Endothelial cell of umbilical vein (primary cell): ENCODE measurements at regions not wholly inside any gene's neighbourhood (a gene's known extent, or its start where the extent isn't known, plus 50 kb on each side); places are given as distances from the start of the nearest gene placed in this dataset.

ENCODE experiments used
- BruUV-seq: library from RNA; stranded (reverse); fragments of 400-500 nt; replicated peaks from 2 replicates; lab custom pipeline; 2021; lab: Mats Ljungman, UMichigan
- CTCF ChIA-PET: fragments of 300-600, 350-600 bp; sonication (Branson Sonifier 250); formaldehyde crosslinking; loops from one replicate; lab custom pipeline; 2021; ENCODE audit warnings: antibody characterized with exemption, inconsistent platforms; lab: Charles Lee
- POLR2A ChIA-PET: fragments of 300-600, 350-600 bp; sonication (Branson Sonifier 250); formaldehyde crosslinking; loops from one replicate; lab custom pipeline; 2021; ENCODE audit warnings: antibody characterized with exemption, inconsistent platforms; lab: Charles Lee
- DNase-seq: peaks from one replicate; pipeline ENCODE4 v3.0.0-alpha.2; 2011; ENCODE audit warnings: low read depth, low spot score
- FAIRE-seq: peaks from 2 replicates; lab custom pipeline; 2011; peaks lifted over from hg19 to GRCh38; lab: Jason Lieb, UNC
- H2AFZ ChIP-seq: 2 replicates; pipeline ENCODE4 v1.6.0; 2012; ENCODE audit warnings: low read depth, low read length, control low read depth, inconsistent platforms
- H3K27ac ChIP-seq: 2 replicates; pipeline ENCODE4 v1.5.1; 2011; ENCODE audit warnings: low read depth, mild to moderate bottlenecking, control low read depth, low read length, moderate library complexity; ENCODE audit not compliant: insufficient read depth
- H3K27me3 ChIP-seq, 2 experiments: 2 replicates each; pipeline versions ENCODE4 v1.6.0 to v1.6.1; 2011; ENCODE audit warnings: low read length in 2 of 2, mixed read lengths in 1 of 2; ENCODE audit not compliant: control insufficient read depth in 2 of 2, insufficient read depth in 2 of 2
- H3K36me3 ChIP-seq, 2 experiments: 2 replicates in 1 of 2; 3 replicates in 1 of 2; pipeline ENCODE4 v1.5.1; 2011; ENCODE audit warnings: low read length in 2 of 2, mild to moderate bottlenecking in 1 of 2, moderate library complexity in 1 of 2; ENCODE audit not compliant: control insufficient read depth in 2 of 2, insufficient read depth in 2 of 2; ENCODE audit errors: extremely low read depth in 1 of 2
- H3K4me1 ChIP-seq: 3 replicates; pipeline ENCODE4 v1.5.1; 2011; ENCODE audit warnings: mild to moderate bottlenecking, low read length; ENCODE audit not compliant: control insufficient read depth, insufficient read depth; ENCODE audit errors: extremely low read depth
- H3K4me2 ChIP-seq: 2 replicates; pipeline ENCODE4 v1.6.1; 2011; ENCODE audit warnings: low read length, control low read depth, mixed read lengths; ENCODE audit not compliant: insufficient read depth
- H3K4me3 ChIP-seq, 3 experiments: fragments of 200-600 bp in 1 of 3; sonication (generic), shearing (Covaris generic) in 1 of 3; replicated peaks in 1 of 3; 2 replicates each; pipeline ENCODE4 v1.5.1; 2011 to 2016; ENCODE audit warnings: control low read depth in 3 of 3, low read length in 3 of 3, mild to moderate bottlenecking in 2 of 3, inconsistent platforms in 1 of 3, low read depth in 1 of 3, moderate library complexity in 1 of 3; ENCODE audit not compliant: insufficient read depth in 1 of 3
- H3K79me2 ChIP-seq: 2 replicates; pipeline ENCODE4 v1.6.0; 2012; ENCODE audit warnings: low read length, inconsistent platforms; ENCODE audit not compliant: control insufficient read depth, insufficient read depth
- H3K9ac ChIP-seq: replicated peaks from 2 replicates; pipeline ENCODE3; 2011; ENCODE audit warnings: low read length, control low read depth; ENCODE audit not compliant: insufficient read depth; ENCODE audit errors: extremely low read depth
- H3K9me1 ChIP-seq: replicated peaks from 3 replicates; pipeline ENCODE4 v1.6.0; 2011; ENCODE audit warnings: mild to moderate bottlenecking, low read length; ENCODE audit not compliant: control insufficient read depth, insufficient read depth; ENCODE audit errors: extremely low read depth
- H3K9me3 ChIP-seq: replicated peaks from 2 replicates; pipeline ENCODE4 v1.5.1; 2012; ENCODE audit warnings: low read length, inconsistent platforms; ENCODE audit not compliant: control insufficient read depth, insufficient read depth
- H4K20me1 ChIP-seq: replicated peaks from 2 replicates; pipeline ENCODE3; 2011; ENCODE audit warnings: mild to moderate bottlenecking, low read length; ENCODE audit not compliant: control insufficient read depth, insufficient read depth; ENCODE audit errors: extremely low read depth
- CTCF ChIP-seq, 2 donors: IDR thresholded peaks; 1 replicate in 1 of 2; 2 replicates in 1 of 2; pipeline ENCODE4 v1.5.1; 2011; ENCODE audit warnings: low read length in 2 of 2, mild to moderate bottlenecking in 2 of 2, moderate library complexity in 2 of 2, control low read depth in 1 of 2, inconsistent platforms in 1 of 2, low read depth in 1 of 2; ENCODE audit not compliant: insufficient read depth in 1 of 2; ENCODE audit errors: extremely low read depth in 1 of 2
- EZH2 ChIP-seq: IDR thresholded peaks from 2 replicates; pipeline ENCODE4 v1.6.1; 2012; ENCODE audit warnings: borderline replicate concordance, low read depth, mild to moderate bottlenecking, moderate library complexity, low read length, inconsistent platforms; ENCODE audit not compliant: severe bottlenecking
- FOS ChIP-seq: IDR thresholded peaks from 2 replicates; pipeline ENCODE4 v1.6.1; 2011; ENCODE audit warnings: mild to moderate bottlenecking, low read length, moderate library complexity, borderline replicate concordance; ENCODE audit not compliant: insufficient read depth
- GATA2 ChIP-seq: IDR thresholded peaks from 2 replicates; pipeline ENCODE4 v1.7.0; 2011; ENCODE audit warnings: low read depth, mild to moderate bottlenecking, moderate library complexity, mixed read lengths, low read length; ENCODE audit not compliant: insufficient read length, insufficient read depth
- JUN ChIP-seq: IDR thresholded peaks from 2 replicates; pipeline ENCODE4 v1.6.1; 2011; ENCODE audit warnings: borderline replicate concordance, low read depth; ENCODE audit not compliant: insufficient read length, insufficient read depth
- MAX ChIP-seq: IDR thresholded peaks from 2 replicates; pipeline ENCODE4 v1.6.1; 2011; ENCODE audit not compliant: insufficient read depth, insufficient read length
- MYC ChIP-seq: IDR thresholded peaks from one replicate; pipeline ENCODE4 v1.6.1; 2011; ENCODE audit warnings: mild to moderate bottlenecking, low read depth, low read length
- POLR2A ChIP-seq: IDR thresholded peaks from 2 replicates; pipeline ENCODE4 v1.6.1; 2012; ENCODE audit warnings: low read depth, mild to moderate bottlenecking, control low read depth, low read length
- POLR2AphosphoS5 ChIP-seq: IDR thresholded peaks from 2 replicates; pipeline ENCODE4 v1.6.1; 2012; ENCODE audit warnings: low read depth, mild to moderate bottlenecking, control low read depth, low read length, moderate library complexity; ENCODE audit not compliant: insufficient read depth
- dilution Hi-C: fragments of 300-500 bp; cut with MboI; formaldehyde crosslinking; loops from one replicate; pipeline ENCODE4 v1.15.0; 2019; ENCODE audit warnings: low sequenced_read_pairs; ENCODE audit not compliant: extremely low pct_ligation_motif_present
- intact Hi-C: fragments of 100-400 bp; cut with micrococcal nuclease; formaldehyde crosslinking; loops from one replicate; pipeline ENCODE4 v1.10.0; 2022

- dilution Hi-C loops (no loop called here), intact Hi-C loops (no loop called here)
- no peak for DNase-seq
- no peak overlapping the region for H3K9ac ChIP-seq
- H2AFZ ChIP-seq, result no peak overlapping the region
- no peak for FAIRE-seq
- ChIA-PET CTCF (no interaction called here), POLR2A (no interaction called here)
- BruUV-seq, result no TSS peak
- H3K9me1 ChIP-seq, result no peaks in the 10 kb centered on the region
- no peak overlapping the region for H3K4me2 ChIP-seq
- no peaks in the 10 kb centered on the region for H4K20me1 ChIP-seq
- no peaks in the 10 kb centered on the region for H3K27me3 ChIP-seq
- H3K79me2 ChIP-seq, result no peaks in the 10 kb centered on the region
- no peak for TF ChIP-seq POLR2A
- TF ChIP-seq MAX, result no peak
- H3K27ac ChIP-seq, result no peak overlapping the region
- no peak overlapping the region for H3K4me3 ChIP-seq
- no peaks in the 10 kb centered on the region for H3K9me3 ChIP-seq
- no peaks in the 10 kb centered on the region for H3K4me1 ChIP-seq
- no peaks in the 10 kb centered on the region for H3K36me3 ChIP-seq
These were observed 474.7 kb downstream of the SPRY1 start for GRCh38 chr4:123871341-123871740.

- H3K36me3 ChIP-seq, result no peaks in the 10 kb centered on the region
- H3K4me2 ChIP-seq, result no peak overlapping the region
- H3K27me3 ChIP-seq, result no peaks in the 10 kb centered on the region
- no peak overlapping the region for H3K4me3 ChIP-seq
- no peaks in the 10 kb centered on the region for H3K79me2 ChIP-seq
- BruUV-seq, result no TSS peak
- ChIA-PET POLR2A (no interaction called here), CTCF (interaction anchor here (0.9 to 1.4 kb wide), 2 partner anchors 18 to 22 kb away, joined by 3 read pairs; no protein-coding TSS in a partner anchor)
- H3K4me1 ChIP-seq, result no peaks in the 10 kb centered on the region
- H3K9me1 ChIP-seq, result no peaks in the 10 kb centered on the region
- intact Hi-C loops (no loop called here), dilution Hi-C loops (no loop called here)
- no peak overlapping the region for H3K9ac ChIP-seq
- TF ChIP-seq FOS (no peak), CTCF (IDR thresholded peaks at IDR 0.05; ENCODE audit: extremely low read depth in 1 of 2, insufficient read depth in 1 of 2, low read depth in 1 of 2, low read length in 2 of 2) (no peak), MYC (no peak), JUN (no peak), MAX (no peak), EZH2 (no peak), POLR2AphosphoS5 (no peak), POLR2A (no peak), GATA2 (no peak)
- FAIRE-seq (no peak), DNase-seq (no peak)
- no peaks in the 10 kb centered on the region for H3K9me3 ChIP-seq
- no peak overlapping the region for H3K27ac ChIP-seq
- no peaks in the 10 kb centered on the region for H4K20me1 ChIP-seq
- H2AFZ ChIP-seq, result no peak overlapping the region
These were observed 477.5 kb downstream of the SPRY1 start for GRCh38 chr4:123874063-123874462.
